ENCODE measurements at regions not wholly inside any gene's neighbourhood (a gene's known extent, or its start where the extent isn't known, plus 50 kb on each side); places are given as distances from the start of the nearest gene placed in this dataset.

GRCh38 chr6:105570416-105570815, 167.5 kb upstream of the PREP start:
- no peaks in the 10 kb centered on the region for H3K9me3 Mint-ChIP-seq (ENCODE audit: low read depth)
- no peak for DNase-seq (ENCODE audit: low spot score)
- no peak overlapping the region for H3K4me3 Mint-ChIP-seq (ENCODE audit: unreplicated experiment)
- peaks cover 3% of the 10 kb centered on the region for H3K4me1 Mint-ChIP-seq (ENCODE audit: low read depth)
- TF ChIP-seq CTCF (IDR thresholded peaks at IDR 0.05), result no peak
- H3K27ac Mint-ChIP-seq (ENCODE audit: unreplicated experiment), result no peak overlapping the region
- no peaks in the 10 kb centered on the region for H3K36me3 Mint-ChIP-seq (ENCODE audit: low read depth)
- H3K27me3 Mint-ChIP-seq (ENCODE audit: low read depth), result peaks cover 6% of the 10 kb centered on the region

- no peak overlapping the region for H3K4me3 Mint-ChIP-seq (ENCODE audit: unreplicated experiment)
- no peak for DNase-seq (ENCODE audit: low spot score)
- peaks cover 6% of the 10 kb centered on the region for H3K27me3 Mint-ChIP-seq (ENCODE audit: low read depth)
- H3K27ac Mint-ChIP-seq (ENCODE audit: unreplicated experiment), result no peak overlapping the region
- H3K4me1 Mint-ChIP-seq (ENCODE audit: low read depth), result peaks cover 3% of the 10 kb centered on the region
- no peaks in the 10 kb centered on the region for H3K9me3 Mint-ChIP-seq (ENCODE audit: low read depth)
- TF ChIP-seq CTCF (IDR thresholded peaks at IDR 0.05), result no peak
- no peaks in the 10 kb centered on the region for H3K36me3 Mint-ChIP-seq (ENCODE audit: low read depth)
Measured at GRCh38 chr6:105569706-105570105, 166.8 kb upstream of the PREP start.

- no peak for TF ChIP-seq CTCF (IDR thresholded peaks at IDR 0.05)
Measured at GRCh38 chr6:105568751-105569150, 165.9 kb upstream of the PREP start.

GRCh38 chr6:105568142-105568541, 165.3 kb upstream of the PREP start:
- no peak overlapping the region for H3K27ac Mint-ChIP-seq (ENCODE audit: unreplicated experiment)
- peaks cover 1% of the 10 kb centered on the region for H3K9me3 Mint-ChIP-seq (ENCODE audit: low read depth)
- no peak for DNase-seq (ENCODE audit: low spot score)
- H3K4me1 Mint-ChIP-seq (ENCODE audit: low read depth), result peaks cover 3% of the 10 kb centered on the region
- no peak overlapping the region for H3K4me3 Mint-ChIP-seq (ENCODE audit: unreplicated experiment)
- H3K36me3 Mint-ChIP-seq (ENCODE audit: low read depth), result no peaks in the 10 kb centered on the region
- TF ChIP-seq CTCF (IDR thresholded peaks at IDR 0.05), result no peak
- H3K27me3 Mint-ChIP-seq (ENCODE audit: low read depth), result peaks cover 6% of the 10 kb centered on the region

More at GRCh38 chr6:105568751-105569150, 165.9 kb upstream of the PREP start:
- H3K4me1 Mint-ChIP-seq (ENCODE audit: low read depth), result peaks cover 3% of the 10 kb centered on the region
- H3K27ac Mint-ChIP-seq (ENCODE audit: unreplicated experiment), result no peak overlapping the region
- H3K36me3 Mint-ChIP-seq (ENCODE audit: low read depth), result no peaks in the 10 kb centered on the region
- no peak for DNase-seq (ENCODE audit: low spot score)
- H3K4me3 Mint-ChIP-seq (ENCODE audit: unreplicated experiment), result no peak overlapping the region
- H3K27me3 Mint-ChIP-seq (ENCODE audit: low read depth), result peaks cover 6% of the 10 kb centered on the region
- H3K9me3 Mint-ChIP-seq (ENCODE audit: low read depth), result no peaks in the 10 kb centered on the region

- TF ChIP-seq CTCF (IDR thresholded peaks at IDR 0.05), result no peak
Measured at GRCh38 chr6:105567140-105567539, 164.3 kb upstream of the PREP start.

More at GRCh38 chr6:105567140-105567539, 164.3 kb upstream of the PREP start:
- Mint-ChIP-seq H3K4me1 (ENCODE audit: low read depth) (peaks cover 3% of the 10 kb centered on the region), H3K36me3 (ENCODE audit: low read depth) (no peaks in the 10 kb centered on the region), H3K4me3 (ENCODE audit: unreplicated experiment) (no peak overlapping the region), H3K27ac (ENCODE audit: unreplicated experiment) (no peak overlapping the region), H3K27me3 (ENCODE audit: low read depth) (peaks cover 6% of the 10 kb centered on the region), H3K9me3 (ENCODE audit: low read depth) (peaks cover 9% of the 10 kb centered on the region)
- DNase-seq (ENCODE audit: low spot score), result no peak
